Neural cell (in vitro differentiated cells): ENCODE measurements at regions not wholly inside any gene's neighbourhood (a gene's known extent, or its start where the extent isn't known, plus 50 kb on each side); places are given as distances from the start of the nearest gene placed in this dataset.

Experiments used
- H2AFZ ChIP-seq: fragments of 200-600, 300-800 bp; sonication (generic), shearing (Covaris generic); 2 replicates; pipeline ENCODE4 v1.6.0; 2014; ENCODE audit warnings: low read depth, mild to moderate bottlenecking, antibody characterized with exemption, low read length, moderate library complexity
- H3F3A ChIP-seq: fragments of 200-600 bp; shearing (Covaris generic); 2 replicates; pipeline ENCODE4 v1.6.1; 2016; ENCODE audit warnings: mild to moderate bottlenecking, moderate library complexity, mixed read lengths, antibody characterized with exemption, low read length; ENCODE audit not compliant: insufficient read depth, poor library complexity, severe bottlenecking
- H3K27ac ChIP-seq: fragments of 200-600, 300-800 bp; sonication (generic), shearing (Covaris generic); 2 replicates; pipeline ENCODE4 v1.5.1; 2014; ENCODE audit warnings: mild to moderate bottlenecking, low read length, moderate library complexity
- H3K27me3 ChIP-seq: fragments of 300-800, 200-600 bp; sonication (generic), shearing (Covaris generic); 2 replicates; pipeline ENCODE4 v1.6.0; 2014; ENCODE audit warnings: mild to moderate bottlenecking, low read depth, low read length, moderate library complexity; ENCODE audit not compliant: insufficient read depth
- H3K36me3 ChIP-seq: fragments of 300-800, 200-600 bp; sonication (generic), shearing (Covaris generic); 2 replicates; pipeline ENCODE4 v1.5.1; 2014; ENCODE audit warnings: mild to moderate bottlenecking, antibody characterized with exemption, low read length, moderate library complexity; ENCODE audit not compliant: insufficient read depth
- H3K4me2 ChIP-seq: fragments of 300-800, 200-600 bp; sonication (generic), shearing (Covaris generic); 2 replicates; pipeline ENCODE4 v1.6.0; 2014; ENCODE audit warnings: mild to moderate bottlenecking, low read length
- H3K4me3 ChIP-seq: fragments of 300-800, 200-600 bp; sonication (generic), shearing (Covaris generic); 2 replicates; pipeline ENCODE4 v1.5.1; 2014; ENCODE audit warnings: mild to moderate bottlenecking, low read length, moderate library complexity
- H3K79me2 ChIP-seq: fragments of 200-600 bp; shearing (Covaris generic); replicated peaks from 2 replicates; pipeline ENCODE4 v1.6.0; 2014; ENCODE audit warnings: mild to moderate bottlenecking, low read length, moderate library complexity; ENCODE audit not compliant: insufficient read depth
- H3K9ac ChIP-seq: fragments of 300-800, 200-600 bp; sonication (generic), shearing (Covaris generic); 2 replicates; pipeline ENCODE4 v1.6.1; 2016; ENCODE audit warnings: mild to moderate bottlenecking, low read length, mixed read lengths
- H3K9me2 ChIP-seq: fragments of 200-600 bp; shearing (Covaris generic); 2 replicates; pipeline ENCODE4 v1.6.1; 2016; ENCODE audit warnings: mild to moderate bottlenecking, low read length, mixed read lengths; ENCODE audit not compliant: insufficient read depth
- H3K9me3 ChIP-seq: fragments of 200-600, 300-800 bp; sonication (generic), shearing (Covaris generic); 2 replicates; pipeline ENCODE4 v1.6.1; 2016; ENCODE audit warnings: mild to moderate bottlenecking, mixed run types, low read length, moderate library complexity, mixed read lengths
- H4K20me1 ChIP-seq: fragments of 200-600 bp; shearing (Covaris generic); 2 replicates; pipeline ENCODE4 v1.6.1; 2016; ENCODE audit warnings: mild to moderate bottlenecking, mixed run types; ENCODE audit not compliant: insufficient read depth
- CTCF ChIP-seq: fragments of 450-650 bp; IDR thresholded peaks from 2 replicates; pipeline ENCODE4 v1.5.1; 2014; ENCODE audit warnings: antibody characterized with exemption, mild to moderate bottlenecking, moderate library complexity; ENCODE audit not compliant: poor library complexity, severe bottlenecking
- EP300 ChIP-seq: fragments of 450-650 bp; conservative IDR thresholded peaks from 2 replicates; pipeline ENCODE4 v1.6.1; 2014; ENCODE audit warnings: antibody characterized with exemption, mild to moderate bottlenecking, moderate library complexity; ENCODE audit not compliant: poor library complexity, severe bottlenecking
- EZH2 ChIP-seq: fragments of 200-600, 300-800 bp; shearing (Covaris generic), sonication (generic); IDR thresholded peaks from 2 replicates; pipeline ENCODE4 v1.6.1; 2014; ENCODE audit warnings: antibody characterized with exemption, low read length, borderline replicate concordance, mild to moderate bottlenecking; ENCODE audit not compliant: insufficient read depth, poor library complexity, severe bottlenecking
- MXI1 ChIP-seq: fragments of 450-650 bp; conservative IDR thresholded peaks from 2 replicates; pipeline ENCODE4 v1.6.1; 2014; ENCODE audit warnings: antibody characterized with exemption, mild to moderate bottlenecking; ENCODE audit not compliant: poor library complexity, severe bottlenecking
- POLR2AphosphoS5 ChIP-seq: IDR thresholded peaks from 2 replicates; pipeline ENCODE4 v1.6.1; 2012
- RAD21 ChIP-seq: fragments of 450-650 bp; conservative IDR thresholded peaks from 2 replicates; pipeline ENCODE4 v1.6.1; 2014; ENCODE audit warnings: antibody characterized with exemption, mild to moderate bottlenecking, moderate library complexity
- SMC3 ChIP-seq: fragments of 450-650 bp; conservative IDR thresholded peaks from 2 replicates; pipeline ENCODE4 v1.6.1; 2014; ENCODE audit warnings: antibody characterized with exemption, mild to moderate bottlenecking, moderate library complexity; ENCODE audit not compliant: poor library complexity
- TAF1 ChIP-seq: IDR thresholded peaks from 2 replicates; pipeline ENCODE4 v1.6.1; 2012; ENCODE audit warnings: low read depth
- TF ChIP-seq, protein P1 (sequence below): IDR thresholded peaks from 2 replicates; pipeline ENCODE4 v1.6.1; 2012; ENCODE audit warnings: borderline replicate concordance

- H2AFZ ChIP-seq, result no peak overlapping the region
- H3K79me2 ChIP-seq, result no peaks in the 10 kb centered on the region
- no peak overlapping the region for H3K9ac ChIP-seq
- H3K27me3 ChIP-seq, result no peaks in the 10 kb centered on the region
- H3K27ac ChIP-seq, result no peak overlapping the region
- no peak overlapping the region for H3K4me3 ChIP-seq
- H3K4me2 ChIP-seq, result no peak overlapping the region
- H3F3A ChIP-seq, result no peaks in the 10 kb centered on the region
- H3K9me2 ChIP-seq, result no peaks in the 10 kb centered on the region
- no peaks in the 10 kb centered on the region for H3K9me3 ChIP-seq
- TF ChIP-seq SMC3 (no peak), EP300 (no peak), TAF1 (no peak), EZH2 (no peak), CTCF (no peak), MXI1 (no peak), POLR2AphosphoS5 (no peak), RAD21 (no peak)
- TF ChIP-seq, protein P1, sequence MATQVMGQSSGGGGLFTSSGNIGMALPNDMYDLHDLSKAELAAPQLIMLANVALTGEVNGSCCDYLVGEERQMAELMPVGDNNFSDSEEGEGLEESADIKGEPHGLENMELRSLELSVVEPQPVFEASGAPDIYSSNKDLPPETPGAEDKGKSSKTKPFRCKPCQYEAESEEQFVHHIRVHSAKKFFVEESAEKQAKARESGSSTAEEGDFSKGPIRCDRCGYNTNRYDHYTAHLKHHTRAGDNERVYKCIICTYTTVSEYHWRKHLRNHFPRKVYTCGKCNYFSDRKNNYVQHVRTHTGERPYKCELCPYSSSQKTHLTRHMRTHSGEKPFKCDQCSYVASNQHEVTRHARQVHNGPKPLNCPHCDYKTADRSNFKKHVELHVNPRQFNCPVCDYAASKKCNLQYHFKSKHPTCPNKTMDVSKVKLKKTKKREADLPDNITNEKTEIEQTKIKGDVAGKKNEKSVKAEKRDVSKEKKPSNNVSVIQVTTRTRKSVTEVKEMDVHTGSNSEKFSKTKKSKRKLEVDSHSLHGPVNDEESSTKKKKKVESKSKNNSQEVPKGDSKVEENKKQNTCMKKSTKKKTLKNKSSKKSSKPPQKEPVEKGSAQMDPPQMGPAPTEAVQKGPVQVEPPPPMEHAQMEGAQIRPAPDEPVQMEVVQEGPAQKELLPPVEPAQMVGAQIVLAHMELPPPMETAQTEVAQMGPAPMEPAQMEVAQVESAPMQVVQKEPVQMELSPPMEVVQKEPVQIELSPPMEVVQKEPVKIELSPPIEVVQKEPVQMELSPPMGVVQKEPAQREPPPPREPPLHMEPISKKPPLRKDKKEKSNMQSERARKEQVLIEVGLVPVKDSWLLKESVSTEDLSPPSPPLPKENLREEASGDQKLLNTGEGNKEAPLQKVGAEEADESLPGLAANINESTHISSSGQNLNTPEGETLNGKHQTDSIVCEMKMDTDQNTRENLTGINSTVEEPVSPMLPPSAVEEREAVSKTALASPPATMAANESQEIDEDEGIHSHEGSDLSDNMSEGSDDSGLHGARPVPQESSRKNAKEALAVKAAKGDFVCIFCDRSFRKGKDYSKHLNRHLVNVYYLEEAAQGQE, result no peak
- H4K20me1 ChIP-seq, result no peaks in the 10 kb centered on the region
- no peaks in the 10 kb centered on the region for H3K36me3 ChIP-seq
Observed at GRCh38 chr12:67925077-67925476, 64.2 kb upstream of the IFNG-AS1 start.

GRCh38 chr12:67925552-67925951 lies 63.7 kb upstream of the IFNG-AS1 start:
- TF ChIP-seq EP300 (no peak), EZH2 (no peak)
- Histone ChIP-seq H3K9ac (no peak overlapping the region), H3K79me2 (no peaks in the 10 kb centered on the region), H3K36me3 (no peaks in the 10 kb centered on the region), H4K20me1 (no peaks in the 10 kb centered on the region), H3K4me2 (no peak overlapping the region), H2AFZ (no peak overlapping the region), H3K9me3 (no peaks in the 10 kb centered on the region), H3K27me3 (no peaks in the 10 kb centered on the region), H3K4me3 (no peak overlapping the region), H3K27ac (no peak overlapping the region), H3F3A (no peaks in the 10 kb centered on the region), H3K9me2 (no peaks in the 10 kb centered on the region)

DNA sequence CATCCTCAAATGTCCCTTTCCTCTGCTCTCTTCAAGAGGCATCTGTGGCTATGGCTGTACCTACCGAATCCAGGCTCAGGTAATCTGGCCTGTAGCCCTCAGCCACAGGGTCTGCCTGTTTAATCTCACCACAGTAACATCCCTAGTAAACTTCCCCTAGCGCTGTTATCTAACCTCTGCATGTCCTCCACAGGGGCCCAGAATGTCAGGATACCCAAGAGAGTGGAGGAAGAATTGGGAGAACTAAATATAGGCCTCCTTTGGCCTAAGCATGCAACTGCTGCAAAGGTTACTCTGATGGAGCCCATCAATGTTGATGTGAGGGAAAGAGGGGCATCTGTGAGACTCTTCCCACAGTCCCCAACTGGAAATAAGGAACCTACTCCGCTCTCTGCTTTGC lies 63.2 kb upstream of the IFNG-AS1 start:
- H3K36me3 ChIP-seq, result no peaks in the 10 kb centered on the region
- no peaks in the 10 kb centered on the region for H3K9me3 ChIP-seq
- H3K27ac ChIP-seq, result no peak overlapping the region
- H3K9me2 ChIP-seq, result no peaks in the 10 kb centered on the region
- H3K4me3 ChIP-seq, result no peak overlapping the region
- H3K79me2 ChIP-seq, result no peaks in the 10 kb centered on the region
- H3K9ac ChIP-seq, result no peak overlapping the region
- H3F3A ChIP-seq, result no peaks in the 10 kb centered on the region
- H4K20me1 ChIP-seq, result no peaks in the 10 kb centered on the region
- no peaks in the 10 kb centered on the region for H3K27me3 ChIP-seq
- TF ChIP-seq TAF1, result no peak
- no peak for TF ChIP-seq SMC3
- no peak for TF ChIP-seq CTCF
- no peak for TF ChIP-seq EP300
- TF ChIP-seq POLR2AphosphoS5, result no peak
- no peak for TF ChIP-seq MXI1
- no peak for TF ChIP-seq RAD21
- TF ChIP-seq EZH2, result no peak
- TF ChIP-seq, protein P1, result no peak
- no peak overlapping the region for H2AFZ ChIP-seq
- no peak overlapping the region for H3K4me2 ChIP-seq
